PC-9 (cell line): ENCODE measurements at regions not wholly inside any gene's neighbourhood (a gene's known extent, or its start where the extent isn't known, plus 50 kb on each side); places are given as distances from the start of the nearest gene placed in this dataset.

ENCODE experiments used
- CTCF ChIP-seq: fragments of 200-600 bp; sonication (generic); conservative IDR thresholded peaks from 2 replicates; pipeline ENCODE4 v1.6.1; 2017; ENCODE audit warnings: mixed run types, antibody characterized with exemption, mild to moderate bottlenecking, moderate library complexity
- EZH2 ChIP-seq: fragments of 200-600 bp; sonication (generic); IDR thresholded peaks from 2 replicates; pipeline ENCODE4 v1.8.0; 2017; ENCODE audit warnings: antibody characterized with exemption, low read depth

- no peak for TF ChIP-seq CTCF
- no peak for TF ChIP-seq EZH2
Measured at GRCh38 chr2:21261591-21261990, 137.8 kb downstream of the TDRD15 start.
